ENCODE measurements at regions not wholly inside any gene's neighbourhood (a gene's known extent, or its start where the extent isn't known, plus 50 kb on each side); places are given as distances from the start of the nearest gene placed in this dataset.
"Not testable (repeated sequence)": the region's sequence is repeated elsewhere in the genome, so short reads cannot be mapped to it uniquely, and the experiment has no call there.

DNA sequence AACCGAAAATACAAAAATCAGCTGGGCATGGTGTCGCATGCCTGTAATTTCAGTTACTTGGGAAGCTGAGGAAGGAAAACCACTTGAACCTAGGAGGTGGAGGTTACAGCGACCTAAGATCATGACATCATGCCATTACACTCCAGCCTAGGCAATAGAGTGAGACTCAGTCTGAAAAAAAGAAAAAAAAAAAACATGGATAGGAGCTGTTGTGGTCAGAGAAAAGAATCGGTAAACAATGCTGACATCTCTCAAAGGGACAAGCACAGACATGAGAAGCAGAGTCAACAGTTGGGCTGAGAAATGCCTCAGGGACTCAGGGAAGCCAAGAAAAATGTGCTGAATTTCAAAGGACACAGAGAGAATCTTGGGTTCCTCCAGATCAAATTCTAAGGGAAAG, 236.9 kb upstream of the USP9Y start:
- no peak for DNase-seq

DNA sequence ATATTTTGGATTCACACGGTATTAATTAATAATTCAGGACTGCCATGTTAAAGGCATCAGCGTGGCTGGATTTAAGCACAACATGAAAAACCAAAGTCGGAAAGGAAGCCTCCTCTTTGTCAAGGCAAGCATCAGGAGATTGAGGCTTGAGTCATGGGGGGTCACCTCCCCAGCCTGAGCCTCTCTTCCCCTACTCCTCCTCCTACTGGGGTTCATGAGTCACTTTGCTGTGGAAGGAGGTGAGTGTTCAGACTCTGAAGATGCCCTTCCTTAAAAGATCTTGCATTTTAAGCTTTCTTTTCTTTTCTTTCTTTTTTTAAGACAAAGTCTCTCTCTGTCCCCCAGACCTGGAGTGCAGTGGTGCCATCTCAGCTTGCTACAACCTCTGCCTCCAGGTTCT, 235.3 kb upstream of the USP9Y start:
- no peak for DNase-seq

DNA sequence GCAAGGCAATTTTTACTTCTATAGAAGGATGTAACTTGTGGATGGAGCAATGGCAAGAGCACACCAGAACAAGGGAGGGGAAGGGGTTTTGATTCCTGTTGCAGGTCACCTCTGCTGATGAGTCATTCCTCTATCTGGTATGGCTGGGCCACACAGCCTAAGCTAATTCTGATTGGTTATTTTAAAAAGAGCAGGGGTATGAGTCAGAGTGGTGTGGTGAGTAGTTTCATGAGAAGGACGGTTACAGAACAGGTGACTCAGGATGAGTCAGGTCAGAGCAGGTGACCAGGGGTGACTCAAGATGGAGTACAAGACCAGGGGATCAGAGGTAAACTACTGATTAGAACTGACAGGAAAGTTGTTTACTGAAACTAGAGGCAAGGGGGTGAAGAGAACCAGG, 231.9 kb upstream of the USP9Y start:
- no peak for DNase-seq

DNA sequence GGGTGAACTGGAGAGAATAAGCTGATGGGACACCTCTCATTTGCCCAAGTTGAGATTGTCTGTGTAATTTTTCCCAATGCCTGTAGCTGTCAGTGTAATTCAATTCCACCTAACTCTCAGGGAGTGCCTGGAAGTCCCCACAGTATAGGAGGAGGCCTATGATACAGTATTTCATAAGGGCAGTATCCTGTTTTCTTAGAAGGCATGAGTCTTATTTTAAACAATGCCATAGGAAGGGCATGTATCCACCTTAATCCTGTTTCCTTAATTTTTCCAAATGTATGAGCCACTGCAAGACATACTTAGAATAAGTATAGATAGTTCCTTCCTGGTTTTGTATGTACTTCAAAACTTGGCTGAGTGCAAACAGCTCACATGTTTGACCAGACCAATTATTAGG, 226.6 kb upstream of the USP9Y start:
- DNase-seq, result no peak

DNA sequence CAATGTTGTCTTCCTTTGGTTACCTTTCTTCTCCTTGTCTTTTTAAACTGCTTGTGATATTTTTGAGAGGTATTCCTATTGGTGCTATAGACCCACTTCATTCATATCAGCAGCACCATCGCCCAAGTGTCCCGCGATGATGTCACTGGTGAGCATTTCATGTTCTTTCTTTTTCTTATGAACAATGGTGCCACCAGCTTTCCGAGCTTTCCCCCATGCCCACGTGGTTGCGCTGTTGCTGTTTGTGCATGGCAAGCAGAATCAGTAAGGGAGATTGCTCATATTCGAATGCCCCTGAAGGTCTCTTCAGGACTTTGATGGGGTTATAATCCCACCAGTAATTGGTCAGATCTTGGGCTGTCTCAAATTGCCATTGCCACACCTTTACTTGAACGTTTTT, 221.6 kb upstream of the USP9Y start:
- DNase-seq, result peak; percentile 26 to 29

DNA sequence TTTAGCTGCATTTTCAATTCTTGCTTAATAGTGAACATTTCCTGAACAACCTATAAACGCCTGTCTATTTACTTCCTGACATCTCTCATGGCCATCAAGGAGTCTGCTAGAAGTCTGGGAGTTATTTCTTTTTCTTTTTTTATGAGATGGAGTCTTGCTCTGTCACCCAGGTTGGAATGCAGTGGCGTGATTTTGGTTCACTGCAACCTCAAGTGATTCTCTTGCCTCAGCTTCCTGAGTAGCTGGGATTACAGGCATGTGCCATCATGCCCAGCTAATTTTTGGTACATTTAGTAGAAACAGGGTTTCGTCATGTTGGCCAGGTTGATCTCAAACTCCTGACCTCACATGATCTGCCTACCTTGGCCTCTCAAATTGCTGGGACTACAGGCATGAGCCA, 217.6 kb upstream of the USP9Y start:
- DNase-seq, result no peak

DNA sequence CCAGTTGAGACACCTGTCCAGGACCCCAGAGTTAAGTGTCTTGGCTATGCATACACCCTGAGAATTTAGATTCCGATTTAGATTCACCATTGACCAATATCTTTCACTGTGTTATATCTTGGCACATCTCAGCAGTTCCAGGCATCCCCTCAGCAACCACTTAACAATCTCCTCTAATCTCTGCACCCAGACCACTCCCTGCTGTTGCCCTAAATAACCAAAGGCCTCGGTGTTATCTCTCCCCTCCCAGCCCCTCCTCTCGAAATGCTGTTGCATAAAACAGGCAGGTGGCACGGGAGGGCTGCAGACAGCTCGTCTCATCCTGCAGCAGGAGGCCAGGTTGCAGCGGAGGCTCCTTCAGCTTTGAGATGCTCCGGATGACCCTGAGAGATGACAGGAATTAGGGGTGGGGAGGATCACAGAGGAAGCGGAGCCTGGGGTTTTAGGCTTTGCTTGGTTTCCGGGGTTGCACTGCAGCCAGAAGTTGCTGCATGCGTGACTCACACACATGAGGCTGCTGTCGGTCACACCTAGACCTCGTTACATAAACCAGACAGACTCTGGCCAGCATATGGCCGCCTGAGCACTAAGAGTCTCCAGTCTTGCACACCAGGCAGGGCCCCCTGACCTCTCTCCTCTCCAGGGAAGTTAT, 210.3 kb upstream of the USP9Y start:
- no peak for DNase-seq

DNA sequence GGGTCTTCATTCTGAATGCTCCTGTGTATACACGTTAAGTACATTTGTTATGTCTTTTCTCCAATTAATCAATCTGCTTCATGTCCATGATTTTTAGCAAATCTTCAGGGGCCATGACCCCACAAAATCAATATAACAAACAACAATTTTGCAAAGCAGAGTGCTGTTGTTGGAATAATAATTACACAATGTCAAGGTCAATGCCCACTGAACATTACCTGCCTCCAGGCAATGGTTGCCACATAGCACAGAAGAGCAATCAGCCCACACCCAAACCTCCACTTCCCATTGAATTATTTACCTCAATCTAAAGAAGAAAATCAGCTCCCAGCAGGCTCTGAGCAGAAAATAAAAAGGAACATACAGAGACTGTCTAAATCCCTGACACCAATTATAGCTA, 208.8 kb upstream of the USP9Y start:
- DNase-seq, result no peak

DNA sequence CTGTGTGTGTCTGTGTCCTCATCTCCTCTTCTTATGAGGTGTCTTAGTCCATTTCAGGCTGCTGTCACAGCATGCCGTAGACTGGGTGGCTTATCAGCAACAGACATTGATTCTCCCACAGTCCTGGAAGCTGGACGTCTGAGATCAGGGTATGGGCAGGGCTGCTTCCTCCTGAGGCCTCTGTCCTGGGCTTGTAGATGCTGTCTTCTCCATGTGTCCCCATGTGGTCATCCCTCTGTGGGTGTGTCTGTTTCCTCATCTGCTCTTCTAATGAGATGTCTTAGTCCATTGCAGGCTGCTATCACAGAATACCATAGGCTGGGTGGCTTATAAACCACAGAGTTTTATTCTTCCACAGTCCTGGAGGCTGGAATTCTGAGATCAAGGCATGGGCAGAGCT, 205.0 kb upstream of the USP9Y start:
- no peak for DNase-seq

DNA sequence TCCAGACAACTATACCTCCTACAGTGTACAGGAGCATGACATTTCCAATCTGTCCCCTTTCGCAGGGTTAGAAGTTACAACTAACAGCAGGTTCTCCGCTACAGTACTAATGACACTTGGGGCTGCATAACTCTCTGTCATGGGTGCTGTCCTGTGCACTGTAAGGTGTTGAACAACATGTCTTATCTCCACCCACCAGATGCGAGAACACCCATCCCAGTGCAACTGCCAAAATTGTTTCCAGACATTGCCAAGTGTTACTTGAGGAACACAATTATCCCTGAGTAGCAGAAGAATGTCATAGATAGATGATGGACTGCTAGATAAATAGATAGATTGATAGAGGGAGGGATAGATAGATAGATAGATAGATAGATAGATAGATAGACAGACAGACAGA, 200.9 kb upstream of the USP9Y start:
- no peak for DNase-seq

DNA sequence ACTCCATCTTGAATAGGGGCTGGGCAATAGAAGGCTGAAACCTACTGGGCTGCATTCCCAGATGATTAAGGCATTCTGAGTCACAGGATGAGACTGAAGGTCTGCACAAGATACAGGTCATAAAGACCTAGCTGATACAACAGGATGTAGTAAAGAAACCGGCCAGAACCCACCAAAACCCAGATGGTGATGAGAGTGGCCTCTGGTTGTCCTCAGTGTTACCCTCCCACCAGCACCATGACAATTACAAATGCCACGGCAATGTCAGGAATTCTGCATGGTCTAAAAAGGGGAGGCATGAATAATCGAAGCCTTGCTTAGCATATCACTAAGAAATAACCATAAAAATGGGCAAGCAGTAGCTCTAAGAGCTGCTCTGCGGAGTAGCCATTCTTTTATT, 197.0 kb upstream of the USP9Y start:
- DNase-seq, result not testable (repeated sequence)

DNA sequence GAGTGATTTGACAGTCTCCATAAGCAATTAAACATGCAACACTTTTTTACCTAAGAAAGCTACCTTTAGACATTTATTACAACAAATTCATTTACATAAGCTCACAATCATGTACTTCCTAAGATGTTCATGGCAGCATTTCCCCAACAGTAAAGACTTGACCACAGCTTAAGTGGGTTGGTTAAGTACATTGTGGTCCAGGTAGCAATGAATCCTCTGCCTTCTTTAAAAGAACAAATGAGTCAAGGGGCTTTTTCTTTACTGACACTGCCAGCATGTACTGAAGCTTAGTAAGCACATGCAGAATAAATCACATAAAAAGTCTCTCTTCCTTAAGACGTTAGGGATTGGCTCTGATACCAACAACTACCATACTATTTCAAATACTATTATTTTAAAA, 183.7 kb upstream of the USP9Y start:
- DNase-seq, result no peak

DNA sequence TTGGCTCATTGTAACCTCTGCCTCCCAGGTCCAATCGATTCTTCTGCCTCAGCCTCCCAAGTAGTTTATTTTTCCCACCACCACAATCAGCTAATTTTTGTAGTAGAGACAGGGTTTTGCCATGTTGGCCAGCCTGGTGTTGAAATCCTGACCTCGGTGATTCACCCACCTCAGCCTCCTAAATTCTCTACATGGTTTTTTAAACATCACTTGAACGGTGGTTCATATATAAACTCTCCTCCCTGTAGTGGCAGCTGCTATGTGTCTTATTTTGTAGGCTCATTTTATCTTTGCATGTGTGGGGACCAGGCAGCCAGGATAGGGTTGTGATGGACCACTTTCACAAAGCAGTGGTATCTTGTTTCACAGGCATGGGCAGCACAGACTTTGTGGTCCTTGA, 175.8 kb upstream of the USP9Y start:
- no peak for DNase-seq

DNA sequence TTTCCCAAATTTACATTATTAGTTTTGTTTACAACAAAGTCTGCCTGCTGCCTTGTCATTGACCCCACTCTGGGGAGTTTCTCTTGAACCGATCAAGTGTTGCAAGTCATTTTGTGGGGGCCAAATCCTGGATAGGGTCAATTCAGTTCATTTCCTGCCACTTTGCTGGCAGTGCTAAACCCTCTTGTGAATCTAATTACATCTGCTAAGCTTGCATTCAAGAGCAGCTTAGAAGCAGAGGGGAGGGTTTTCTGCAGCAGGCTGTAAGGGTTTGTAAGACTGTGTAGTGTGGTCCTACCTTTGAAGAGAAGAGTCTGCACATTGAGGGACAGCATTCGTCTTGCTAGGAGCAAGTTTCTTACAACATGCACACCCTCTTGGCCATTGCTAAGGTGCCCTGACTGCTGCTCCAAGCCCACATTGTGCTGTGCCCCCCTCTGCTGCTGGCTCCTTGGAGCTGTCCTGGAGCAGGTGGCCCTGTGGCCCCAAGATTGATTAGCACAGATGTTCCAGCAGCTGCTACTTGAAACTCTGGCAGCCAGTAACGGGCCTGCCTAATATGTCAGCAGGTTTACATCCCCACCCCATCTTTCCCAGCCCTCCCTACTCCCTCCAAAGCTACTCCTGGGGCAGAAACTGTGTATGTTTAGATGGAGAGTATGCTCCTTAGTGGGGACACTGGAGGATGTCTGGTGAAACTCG, 174.5 kb upstream of the USP9Y start:
- no peak for DNase-seq

DNA sequence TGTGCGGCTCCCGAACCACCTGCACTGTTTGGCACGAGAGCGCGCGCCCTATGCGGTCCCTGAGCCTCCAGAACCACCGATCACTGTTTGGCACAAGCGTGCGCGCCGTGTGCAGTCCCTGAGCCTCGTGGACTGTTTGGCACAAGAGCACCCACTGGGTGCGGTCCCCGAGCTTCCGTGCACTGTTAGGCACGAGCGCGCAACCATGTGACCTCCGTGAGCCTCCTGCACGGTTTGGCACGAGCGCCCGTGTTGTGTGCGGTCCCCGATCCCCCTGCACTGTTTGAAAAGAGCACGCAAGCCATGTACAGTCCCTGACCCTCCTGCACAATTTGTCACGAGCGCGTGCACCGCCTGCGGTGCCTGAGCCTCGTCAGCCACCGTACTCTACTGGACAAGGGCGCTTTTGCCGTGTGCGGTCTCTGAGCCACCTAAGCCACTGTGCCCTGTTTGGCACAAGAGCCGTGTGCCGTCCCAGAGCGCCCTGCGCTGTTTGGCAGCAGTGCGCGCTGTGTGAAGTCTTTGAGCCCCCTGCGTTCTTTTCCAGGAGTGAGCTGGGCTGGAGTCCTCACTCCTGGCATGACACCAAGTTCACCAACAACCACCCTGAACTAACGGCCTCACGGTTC, 163.7 kb upstream of the USP9Y start:
- no peak for DNase-seq

DNA sequence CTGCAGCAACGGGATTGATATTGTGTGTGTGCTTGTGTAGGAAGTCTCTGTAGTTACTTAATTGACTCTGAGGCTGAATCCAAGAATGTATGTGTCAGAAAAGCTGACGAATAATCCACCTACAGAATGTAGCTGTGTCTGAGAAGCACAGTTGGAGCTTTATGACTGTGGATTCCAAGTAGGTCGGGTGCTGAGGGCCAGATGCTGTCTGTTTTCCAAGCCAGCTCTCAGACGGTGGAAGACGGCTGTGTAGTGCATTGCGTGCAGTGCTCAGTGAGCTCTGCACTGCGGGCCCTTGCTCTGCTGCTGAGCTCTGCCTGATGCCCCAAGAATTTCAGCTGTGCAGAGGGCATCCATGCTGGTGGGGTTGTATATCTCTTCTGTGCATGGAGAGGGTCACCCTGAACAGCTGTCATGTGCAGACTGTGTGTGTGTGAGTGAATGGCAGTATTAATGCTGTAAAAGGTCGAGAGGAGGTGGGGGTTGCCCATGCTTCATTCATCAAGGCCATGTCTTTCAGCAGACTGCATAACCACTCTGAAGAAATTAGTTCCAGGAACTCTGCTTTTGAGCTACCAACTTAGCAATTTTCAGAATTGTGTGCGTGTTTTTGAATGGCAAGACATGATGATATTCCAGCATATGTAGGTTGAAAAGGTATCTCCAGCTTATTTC, 154.1 kb upstream of the USP9Y start:
- no peak for DNase-seq

DNA sequence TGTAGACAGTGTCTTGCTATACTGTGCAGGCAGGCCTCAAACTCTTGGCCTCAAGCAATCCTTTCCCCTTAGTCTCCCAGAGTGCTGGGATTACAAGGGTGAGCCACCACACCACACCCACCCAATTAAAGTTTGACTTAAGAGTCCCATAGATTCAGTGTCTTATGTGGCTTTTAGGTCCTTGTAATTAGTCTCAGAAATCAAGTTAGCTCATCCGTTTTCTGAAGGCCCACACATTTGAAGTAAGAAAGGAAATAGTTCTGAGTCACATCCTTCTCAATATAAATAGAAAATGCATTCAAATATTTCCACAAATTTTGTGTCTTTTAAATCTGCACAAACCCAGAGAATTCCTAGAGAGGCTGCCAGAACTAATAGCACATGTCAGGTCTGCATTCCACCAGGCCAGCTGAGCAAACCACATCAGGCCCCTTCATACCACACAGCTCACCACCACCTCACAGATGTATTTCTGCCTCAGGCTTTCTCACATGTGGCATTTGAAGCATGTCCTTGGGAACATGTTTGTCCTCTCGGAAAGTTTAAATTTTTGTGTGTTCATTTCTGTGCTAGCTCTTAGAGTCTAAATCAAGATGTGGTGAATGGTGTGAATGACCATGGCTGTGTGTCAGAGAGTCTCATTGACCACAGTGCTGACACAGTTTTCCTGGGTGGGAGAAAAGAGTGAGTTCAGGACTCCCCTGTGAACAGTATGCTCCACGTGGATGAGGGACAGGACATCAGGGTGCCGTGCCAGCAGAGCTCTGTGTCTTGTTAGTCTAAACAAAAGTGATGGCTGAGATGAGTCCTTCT, 148.4 kb upstream of the USP9Y start:
- DNase-seq, result no peak

DNA sequence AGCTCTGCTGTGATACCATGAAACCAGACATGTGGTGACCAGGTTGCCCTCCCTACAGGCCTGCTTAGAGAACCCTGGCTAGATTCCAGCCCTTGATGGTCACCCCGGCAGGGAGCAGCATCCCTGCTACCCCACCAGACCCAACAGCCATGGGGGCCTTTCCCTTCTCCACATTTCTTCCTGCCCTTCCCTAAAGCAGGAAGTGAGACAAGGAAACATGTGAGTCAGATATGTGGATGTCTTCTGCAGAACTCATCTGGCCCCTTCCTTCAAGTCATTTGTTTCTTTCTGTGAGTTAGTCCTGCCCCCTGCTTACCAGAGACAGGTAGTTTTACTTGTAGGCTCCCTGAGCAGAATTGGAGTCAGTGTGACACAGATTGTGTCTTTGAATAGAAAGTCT, 147.1 kb upstream of the USP9Y start:
- DNase-seq, result no peak

DNA sequence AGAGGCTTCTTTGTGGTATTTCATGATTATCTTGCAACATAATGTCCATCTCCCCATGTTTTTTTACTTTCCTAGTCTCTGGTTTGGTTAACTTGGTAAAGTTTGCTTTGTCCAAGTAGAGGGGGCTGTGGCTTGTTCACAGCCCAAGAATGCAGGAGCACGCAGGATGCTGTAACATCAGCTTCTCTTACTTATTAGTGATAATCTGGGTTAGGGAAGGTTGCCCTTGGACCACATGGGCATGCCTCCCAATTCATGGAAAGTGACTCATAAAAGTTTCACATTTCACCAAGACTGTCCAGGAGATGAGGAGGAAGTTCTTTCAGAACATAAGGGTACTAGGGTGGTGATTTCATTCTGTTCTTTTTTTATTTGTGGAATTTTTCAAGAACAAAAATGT, 146.0 kb upstream of the USP9Y start:
- DNase-seq, result no peak

DNA sequence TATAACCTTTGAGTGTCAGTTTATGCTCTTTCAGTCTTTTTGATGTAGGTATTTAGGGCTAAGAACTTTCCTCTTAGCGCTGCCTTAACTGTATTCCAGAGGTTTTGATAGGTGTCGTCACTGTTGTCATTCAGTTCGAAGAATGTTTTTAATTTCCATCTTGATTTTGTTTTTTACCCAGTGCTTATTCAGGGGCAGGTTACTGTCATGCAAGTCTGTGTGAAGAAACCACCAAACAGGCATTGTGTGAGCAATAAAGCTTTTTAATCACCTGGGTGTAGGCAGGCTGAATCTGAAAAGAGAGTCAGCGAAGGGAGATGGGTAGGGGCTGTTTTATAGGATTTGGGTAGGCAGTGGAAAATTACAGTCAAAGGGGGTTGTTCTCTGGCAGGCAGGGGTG, 142.0 kb upstream of the USP9Y start:
- no peak for DNase-seq

DNA sequence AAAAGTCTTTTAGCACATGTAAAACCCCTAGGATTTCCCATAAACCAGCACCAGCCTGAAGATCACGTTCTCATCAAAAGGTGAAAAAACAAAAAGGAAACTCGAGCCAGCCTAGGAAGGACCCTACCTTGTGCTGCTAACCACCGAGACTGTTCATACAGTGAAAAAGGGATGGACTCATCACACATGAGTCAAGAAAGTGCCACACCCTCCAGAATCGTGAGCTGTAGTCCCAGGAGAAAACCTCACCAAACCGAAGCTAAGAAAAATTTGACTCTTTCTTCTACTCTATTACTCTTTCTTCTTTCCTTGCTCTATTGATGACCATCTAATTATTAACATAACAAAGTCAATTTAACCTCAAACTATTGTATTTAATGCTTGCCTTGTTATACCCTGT, 124.8 kb upstream of the USP9Y start:
- no peak for DNase-seq

DNA sequence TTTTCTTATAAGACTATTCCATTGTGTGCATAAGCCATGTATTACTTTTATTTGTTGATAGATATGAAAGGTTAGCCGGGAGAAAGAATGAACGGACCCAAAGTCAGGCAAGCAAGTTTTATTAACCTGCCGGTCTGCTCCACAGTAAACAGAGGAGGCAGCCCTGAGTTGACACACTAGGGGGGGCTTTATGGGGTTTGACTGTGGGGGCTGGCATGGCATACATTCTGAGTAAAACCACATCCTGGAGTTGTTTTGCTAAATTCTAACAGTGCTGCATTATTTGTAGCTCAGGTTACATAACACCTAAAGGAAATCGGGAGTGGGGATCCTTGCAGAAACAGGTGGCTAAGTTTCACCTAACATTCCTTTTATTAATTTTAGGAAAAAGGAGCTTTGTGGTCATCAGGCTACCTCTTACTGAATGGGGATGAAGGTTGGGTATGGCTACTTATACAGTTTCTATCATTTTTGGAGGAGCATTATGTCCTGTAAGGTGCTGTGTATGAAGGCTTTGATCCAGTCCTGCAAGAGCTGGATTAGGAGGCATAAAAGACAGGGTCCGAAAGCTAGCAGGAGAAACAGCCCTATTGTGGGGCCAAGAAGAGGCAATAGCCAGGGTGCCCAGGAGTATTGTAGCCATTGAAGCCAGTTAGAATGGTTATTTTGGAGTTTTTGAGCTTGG, 107.4 kb upstream of the USP9Y start:
- no peak for DNase-seq

DNA sequence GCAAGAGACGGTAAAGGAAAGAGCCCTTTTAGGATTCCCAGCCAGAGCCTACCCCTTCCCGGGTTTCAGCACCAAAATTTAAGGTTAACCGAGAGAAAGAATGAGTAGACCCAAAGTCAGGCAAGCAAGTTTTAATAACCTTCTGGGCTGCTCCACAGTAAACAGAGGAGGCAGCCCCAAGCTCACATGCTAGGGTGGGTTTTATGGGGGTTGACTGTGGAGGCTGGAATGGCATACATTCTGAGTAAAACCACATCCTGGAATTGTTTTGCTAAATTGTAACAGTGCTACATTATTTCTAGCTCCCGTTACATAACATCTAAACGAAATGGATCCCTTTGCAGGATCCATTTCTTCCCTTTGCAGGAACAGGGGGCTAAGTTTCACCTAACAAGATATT, 102.2 kb upstream of the USP9Y start:
- no peak for DNase-seq
